ENCODE measurements at regions not wholly inside any gene's neighbourhood (a gene's known extent, or its start where the extent isn't known, plus 50 kb on each side); places are given as distances from the start of the nearest gene placed in this dataset.

GRCh38 chr1:169025412-169025811 lies 81.1 kb upstream of the ATP1B1 start:
- WGBS, 5 donors: 90 to 97% (median 94%) methylated on average over 1 of the region's 1 CpG
- Histone ChIP-seq H3K9me3 (no peaks in the 10 kb centered on the region), H3K27me3 (replicated peaks in 1 of 7) (peaks cover 0 to 9% (median 0%) of the 10 kb centered on the region in 7 donors), H3K4me3 (no peak overlapping the region), H3K4me1 (no peaks in the 10 kb centered on the region), H3K36me3 (no peaks in the 10 kb centered on the region), H3K27ac (no peak overlapping the region)
- DNase-seq: no peak
- intact Hi-C loops (cut with DNase I; ENCODE audit: low total_unique reads): no loop called here
- no peak for TF ChIP-seq POLR2A (IDR thresholded peaks at IDR 0.05)
- no peak for TF ChIP-seq CTCF (IDR thresholded peaks at IDR 0.05 in 8 of 11, conservative IDR thresholded peaks at IDR 0.05 in 3 of 11)
- no peak for TF ChIP-seq POLR2AphosphoS5 (IDR thresholded peaks at IDR 0.05)

GRCh38 chr1:169027607-169028320 lies 78.7 kb upstream of the ATP1B1 start:
- 63 to 85% (median 74%) methylated on average over 8 of the region's 8 CpGs for WGBS, 5 donors
- H3K27ac ChIP-seq: no peak overlapping the region

GRCh38 chr1:169031566-169032224 lies 74.8 kb upstream of the ATP1B1 start:
- Histone ChIP-seq H3K27ac (no peak overlapping the region), H3K36me3 (no peaks in the 10 kb centered on the region), H3K9me3 (peaks cover 0 to 10% (median 7%) of the 10 kb centered on the region in 8 donors), H3K4me1 (no peaks in the 10 kb centered on the region), H3K4me3 (no peak overlapping the region), H3K27me3 (replicated peaks in 1 of 7) (no peaks in the 10 kb centered on the region)
- WGBS, 5 donors: 70 to 87% (median 80%) methylated on average over 5 of the region's 5 CpGs
- intact Hi-C loops (cut with DNase I; ENCODE audit: low total_unique reads): no loop called here
- no peak for TF ChIP-seq POLR2AphosphoS5 (IDR thresholded peaks at IDR 0.05)
- TF ChIP-seq POLR2A (IDR thresholded peaks at IDR 0.05): no peak
- TF ChIP-seq CTCF (IDR thresholded peaks at IDR 0.05 in 8 of 11, conservative IDR thresholded peaks at IDR 0.05 in 3 of 11): no peak
- no peak for DNase-seq

More at GRCh38 chr1:169027607-169028320, 78.7 kb upstream of the ATP1B1 start:
- no peak overlapping the region for H3K4me3 ChIP-seq
- peaks cover 0 to 9% (median 0%) of the 10 kb centered on the region in 7 donors for H3K27me3 ChIP-seq (replicated peaks in 1 of 7)
- DNase-seq: no peak
- intact Hi-C loops (cut with DNase I; ENCODE audit: low total_unique reads): no loop called here
- H3K36me3 ChIP-seq: no peaks in the 10 kb centered on the region
- no peaks in the 10 kb centered on the region for H3K4me1 ChIP-seq
- TF ChIP-seq CTCF (IDR thresholded peaks at IDR 0.05 in 8 of 11, conservative IDR thresholded peaks at IDR 0.05 in 3 of 11) (no peak), POLR2AphosphoS5 (IDR thresholded peaks at IDR 0.05) (no peak), POLR2A (IDR thresholded peaks at IDR 0.05) (no peak)
- no peaks in the 10 kb centered on the region for H3K9me3 ChIP-seq

- WGBS, 5 donors: 26 to 55% (median 50%) methylated on average over 4 of the region's 4 CpGs
- no peaks in the 10 kb centered on the region for H3K27me3 ChIP-seq (replicated peaks in 1 of 7)
- H3K4me3 ChIP-seq: no peak overlapping the region
- H3K4me1 ChIP-seq: peaks cover 4 to 25% (median 15%) of the 10 kb centered on the region in 6 donors
- TF ChIP-seq POLR2AphosphoS5 (IDR thresholded peaks at IDR 0.05) (no peak), POLR2A (IDR thresholded peaks at IDR 0.05) (no peak), CTCF (IDR thresholded peaks at IDR 0.05 in 8 of 11, conservative IDR thresholded peaks at IDR 0.05 in 3 of 11) (no peak)
- H3K27ac ChIP-seq: peak overlapping the region in 2 of 8 donors; percentile 22
- intact Hi-C loops (cut with DNase I; ENCODE audit: low total_unique reads): no loop called here
- peaks cover 0 to 20% (median 12%) of the 10 kb centered on the region in 8 donors for H3K9me3 ChIP-seq
- no peaks in the 10 kb centered on the region for H3K36me3 ChIP-seq
- no peak for DNase-seq
Measured at GRCh38 chr1:169041366-169041765, 65.1 kb upstream of the ATP1B1 start.
